B cell (primary cell): ENCODE measurements at regions not wholly inside any gene's neighbourhood (a gene's known extent, or its start where the extent isn't known, plus 50 kb on each side); places are given as distances from the start of the nearest gene placed in this dataset.

Source experiments
- ATAC-seq: fragments of 200-7000 bp; cut with Tn5 transposase; one replicate; pipeline ENCODE4 v1.10.0; 2021; ENCODE audit warnings: low read depth, mild to moderate bottlenecking, moderate number of reproducible peaks, moderate library complexity
- CTCF ChIA-PET: fragments of 350-600 bp; sonication (Branson Sonifier 250); formaldehyde crosslinking; loops from one replicate; lab custom pipeline; 2021; ENCODE audit warnings: antibody characterized with exemption, inconsistent platforms; lab: Charles Lee
- POLR2A ChIA-PET: fragments of 350-600 bp; sonication (Branson Sonifier 250); formaldehyde crosslinking; loops from one replicate; lab custom pipeline; 2021; ENCODE audit warnings: antibody characterized with exemption; lab: Charles Lee
- DNase-seq: peaks from one replicate; pipeline ENCODE4 v3.0.0; 2013
- H2AFZ ChIP-seq: 2 replicates; pipeline ENCODE4 v1.6.1; 2012; ENCODE audit warnings: mild to moderate bottlenecking, low read depth, low read length; ENCODE audit not compliant: insufficient read depth, poor library complexity, severe bottlenecking
- H3K27ac ChIP-seq, 2 donors: 1 replicate in 1 of 2; 2 replicates in 1 of 2; pipeline ENCODE4 v1.5.1; 2012 to 2013; ENCODE audit warnings: low read length in 2 of 2, mild to moderate bottlenecking in 2 of 2, moderate library complexity in 1 of 2
- H3K27me3 ChIP-seq, 4 experiments: fragments of 200-600 bp in 1 of 4; sonication (generic) in 1 of 4; replicated peaks in 1 of 4; 1 replicate in 2 of 4; 2 replicates in 2 of 4; pipeline versions ENCODE4 v1.6.1 to v1.7.0; 2013 to 2016; ENCODE audit warnings: low read length in 3 of 4, mild to moderate bottlenecking in 2 of 4, mixed read lengths in 1 of 4, moderate library complexity in 1 of 4; ENCODE audit not compliant: insufficient read depth in 4 of 4, control insufficient read depth in 3 of 4; ENCODE audit errors: control extremely low read depth in 1 of 4
- H3K36me3 ChIP-seq, 2 experiments: replicated peaks in 1 of 2; 1 replicate in 1 of 2; 2 replicates in 1 of 2; pipeline versions ENCODE4 v1.6.1 to v1.7.1; 2013; ENCODE audit warnings: low read length in 1 of 2; ENCODE audit not compliant: insufficient read depth in 2 of 2, control insufficient read depth in 1 of 2; ENCODE audit errors: control extremely low read depth in 1 of 2, extremely low read depth in 1 of 2
- H3K4me1 ChIP-seq, 2 donors: fragments of 200-600 bp in 1 of 2; sonication (generic) in 1 of 2; 1 replicate in 1 of 2; 2 replicates in 1 of 2; pipeline versions ENCODE4 v1.5.1 to v1.6.1; 2013 to 2017; ENCODE audit warnings: low read length in 2 of 2; ENCODE audit not compliant: control insufficient read depth in 2 of 2, insufficient read depth in 2 of 2
- H3K4me2 ChIP-seq: replicated peaks from 2 replicates; pipeline ENCODE3; 2012; ENCODE audit warnings: mild to moderate bottlenecking, low read depth, low read length; ENCODE audit not compliant: poor library complexity, severe bottlenecking
- H3K4me3 ChIP-seq, 5 experiments: fragments of 200-600 bp in 1 of 5; sonication (generic) in 1 of 5; 1 replicate in 3 of 5; 2 replicates in 2 of 5; pipeline versions ENCODE4 v1.5.1 to v1.7.0; 2011 to 2016; ENCODE audit warnings: low read length in 4 of 5, mild to moderate bottlenecking in 4 of 5, low read depth in 2 of 5, control low read depth in 1 of 5, moderate library complexity in 1 of 5; ENCODE audit not compliant: insufficient read depth in 1 of 5; ENCODE audit errors: control extremely low read depth in 1 of 5, extremely low read depth in 1 of 5
- H3K79me2 ChIP-seq: fragments of 200-600 bp; sonication (generic); one replicate; pipeline ENCODE4 v1.6.0; 2016; ENCODE audit warnings: low read length; ENCODE audit not compliant: control insufficient read depth, insufficient read depth
- H3K9ac ChIP-seq: fragments of 200-600 bp; sonication (generic); 2 replicates; pipeline ENCODE4 v1.6.1; 2017; ENCODE audit warnings: mild to moderate bottlenecking, low read length, moderate library complexity
- H3K9me3 ChIP-seq, 3 donors: one replicate each; pipeline versions ENCODE4 v1.6.1 to v1.7.1; 2013; ENCODE audit warnings: low read length in 2 of 3; ENCODE audit not compliant: control insufficient read depth in 2 of 3, insufficient read depth in 1 of 3; ENCODE audit errors: control extremely low read depth in 1 of 3
- H4K20me1 ChIP-seq: 2 replicates; pipeline ENCODE4 v1.6.0; 2012; ENCODE audit warnings: mild to moderate bottlenecking, low read length; ENCODE audit not compliant: insufficient read depth, control insufficient read depth, poor library complexity, severe bottlenecking
- H3K27ac Mint-ChIP-seq: one replicate; pipeline ENCODE4 v1.8.0; 2021; ENCODE audit warnings: mixed read lengths
- H3K27me3 Mint-ChIP-seq: one replicate; pipeline ENCODE4 v1.8.0; 2021; ENCODE audit warnings: mixed read lengths
- H3K4me1 Mint-ChIP-seq: one replicate; pipeline ENCODE4 v1.8.0; 2021; ENCODE audit warnings: mixed read lengths
- H3K4me3 Mint-ChIP-seq: one replicate; pipeline ENCODE4 v1.8.0; 2021; ENCODE audit warnings: mixed read lengths
- H3K9me3 Mint-ChIP-seq: one replicate; pipeline ENCODE4 v1.8.0; 2022; ENCODE audit warnings: mixed read lengths; ENCODE audit not compliant: insufficient read depth
- CTCF ChIP-seq: fragments of 200-600 bp; IDR thresholded peaks from one replicate; pipeline ENCODE4 v1.8.0; 2022; ENCODE audit warnings: antibody characterized with exemption, mild to moderate bottlenecking
- EZH2 ChIP-seq: IDR thresholded peaks from 2 replicates; pipeline ENCODE4 v1.6.1; 2012; ENCODE audit warnings: borderline replicate concordance, low read depth, mild to moderate bottlenecking, moderate library complexity, low read length; ENCODE audit not compliant: insufficient read depth, poor library complexity, severe bottlenecking
- WGBS: methylation state at CpG from one replicate; pipeline ENCODE4 v1.1.5; 2013; ENCODE audit warnings: missing lambda C conversion rate; ENCODE audit not compliant: insufficient coverage; 5-methylcytosine and 5-hydroxymethylcytosine counted together
- intact Hi-C: fragments of 100-400 bp; cut with micrococcal nuclease; formaldehyde crosslinking; loops from one replicate; pipeline ENCODE4 v1.10.0; 2022

GRCh38 chr7:109984729-109985128 is 1106.2 kb upstream of the LRRN3 start:
- TF ChIP-seq EZH2: no peak
- TF ChIP-seq CTCF: no peak
- WGBS: 93% methylated on average over 5 of the region's 5 CpGs
- no peak overlapping the region for H3K4me3 ChIP-seq
- H3K9me3 ChIP-seq: no peaks in the 10 kb centered on the region
- no peak overlapping the region for H2AFZ ChIP-seq
- H4K20me1 ChIP-seq: no peaks in the 10 kb centered on the region
- ATAC-seq (no peak), DNase-seq (no peak)
- H3K4me1 ChIP-seq: no peaks in the 10 kb centered on the region
- H3K27me3 ChIP-seq: no peaks in the 10 kb centered on the region
- H3K27me3 Mint-ChIP-seq: no peaks in the 10 kb centered on the region
- H3K27ac ChIP-seq: no peak overlapping the region
- no peak overlapping the region for H3K4me2 ChIP-seq
- H3K79me2 ChIP-seq: no peaks in the 10 kb centered on the region
- no peaks in the 10 kb centered on the region for H3K9me3 Mint-ChIP-seq
- H3K36me3 ChIP-seq: no peaks in the 10 kb centered on the region
- no peak overlapping the region for H3K4me3 Mint-ChIP-seq
- ChIA-PET POLR2A (no interaction called here), CTCF (no interaction called here)
- no peak overlapping the region for H3K9ac ChIP-seq
- intact Hi-C loops: no loop called here
- H3K27ac Mint-ChIP-seq: no peak overlapping the region
- H3K4me1 Mint-ChIP-seq: no peaks in the 10 kb centered on the region

- Mint-ChIP-seq H3K9me3 (no peaks in the 10 kb centered on the region), H3K27ac (no peak overlapping the region), H3K27me3 (no peaks in the 10 kb centered on the region), H3K4me3 (no peak overlapping the region), H3K4me1 (no peaks in the 10 kb centered on the region)
- DNase-seq (no peak), ATAC-seq (no peak)
- no peak for TF ChIP-seq CTCF
- TF ChIP-seq EZH2: no peak
- Histone ChIP-seq H4K20me1 (no peaks in the 10 kb centered on the region), H3K4me2 (no peak overlapping the region), H3K9ac (no peak overlapping the region), H3K36me3 (no peaks in the 10 kb centered on the region), H3K4me1 (no peaks in the 10 kb centered on the region), H3K79me2 (no peaks in the 10 kb centered on the region), H3K9me3 (no peaks in the 10 kb centered on the region), H3K27me3 (no peaks in the 10 kb centered on the region), H3K27ac (no peak overlapping the region), H2AFZ (no peak overlapping the region), H3K4me3 (no peak overlapping the region)
- no CpG with 5 or more reads among the region's 2 CpGs for WGBS
- intact Hi-C loops: no loop called here
- ChIA-PET POLR2A (no interaction called here), CTCF (no interaction called here)
These were observed 1104.2 kb upstream of the LRRN3 start for GRCh38 chr7:109986701-109987100.
